ENCODE measurements at regions not wholly inside any gene's neighbourhood (a gene's known extent, or its start where the extent isn't known, plus 50 kb on each side); places are given as distances from the start of the nearest gene placed in this dataset.

- Histone ChIP-seq H3K27ac (ENCODE audit: insufficient read depth, low read length) (no peak overlapping the region), H4K5ac (ENCODE audit: low read depth, low read length) (no peak overlapping the region), H3K18ac (ENCODE audit: low read depth, low read length) (no peak overlapping the region), H3K9me3 (ENCODE audit: control insufficient read depth, insufficient read depth, low read length) (no peaks in the 10 kb centered on the region), H2AK5ac (ENCODE audit: low read depth, low read length) (no peak overlapping the region), H4K8ac (ENCODE audit: low read depth in 2 of 2, low read length in 2 of 2) (no peak overlapping the region), H4K91ac (ENCODE audit: insufficient read depth, low read depth, low read length) (no peak overlapping the region), H4K20me1 (ENCODE audit: insufficient read depth, low read length) (no peaks in the 10 kb centered on the region), H3K4me2 (ENCODE audit: low read depth, low read length) (no peak overlapping the region), H3K4ac (ENCODE audit: low read depth, low read length) (no peak overlapping the region), H2AFZ (replicated peaks; ENCODE audit: low read length, poor library complexity) (peak overlapping the region; percentile 58), H3K36me3 (ENCODE audit: control insufficient read depth, insufficient read depth, low read length) (no peaks in the 10 kb centered on the region), H3K79me1 (ENCODE audit: low read depth in 1 of 2, low read length in 2 of 2) (no peaks in the 10 kb centered on the region), H3K27me3 (ENCODE audit: control insufficient read depth, insufficient read depth, low read length) (no peaks in the 10 kb centered on the region), H3K4me1 (ENCODE audit: control insufficient read depth, insufficient read depth, low read length) (no peaks in the 10 kb centered on the region), H2BK20ac (ENCODE audit: low read depth, low read length) (no peak overlapping the region), H3K4me3 (ENCODE audit: insufficient read depth, low read depth, low read length) (no peak overlapping the region), H3K9me1 (ENCODE audit: insufficient read depth, low read length) (no peaks in the 10 kb centered on the region), H2AK9ac (replicated peaks; ENCODE audit: low read depth, low read length, poor library complexity) (no peak overlapping the region), H3K56ac (ENCODE audit: extremely low read depth, insufficient read depth, low read length) (no peak overlapping the region), H2BK120ac (ENCODE audit: low read depth, low read length) (no peak overlapping the region), H3K9ac (ENCODE audit: low read depth, low read length) (no peak overlapping the region), H3K14ac (replicated peaks; ENCODE audit: low read depth, low read length) (no peak overlapping the region), H3K23ac (ENCODE audit: low read depth, low read length) (no peak overlapping the region), H2BK5ac (ENCODE audit: low read depth, low read length, poor library complexity, severe bottlenecking) (no peak overlapping the region), H2BK15ac (ENCODE audit: low read depth, low read length) (no peak overlapping the region)
- ChIA-PET CTCF (no interaction called here), POLR2A (ENCODE audit: unreplicated experiment) (no interaction called here)
- intact Hi-C loops (cut with micrococcal nuclease) (no loop called here), dilution Hi-C loops (cut with HindIII; ENCODE audit: low sequenced_read_pairs, unreplicated experiment) (no loop called here), in situ Hi-C loops (cut with MboI; ENCODE audit: low sequenced_read_pairs) (loop anchor here (25.0 kb wide), 1 partner anchor 956 kb away; no protein-coding TSS in a partner anchor)
- no peak for DNase-seq
- no TSS peak for BruUV-seq (replicated peaks)
- TF ChIP-seq RCOR1 (IDR thresholded peaks at IDR 0.05; ENCODE audit: insufficient replicate concordance, low read length) (no peak), NFE2L2 (IDR thresholded peaks at IDR 0.05; ENCODE audit: low read depth, low read length) (no peak), CTCF (conservative IDR thresholded peaks at IDR 0.05; ENCODE audit: low read depth, low read length) (no peak), USF2 (IDR thresholded peaks at IDR 0.05; ENCODE audit: low read depth, low read length) (no peak), MAZ (IDR thresholded peaks at IDR 0.05; ENCODE audit: borderline replicate concordance, low read depth, low read length) (no peak), POLR2A (IDR thresholded peaks at IDR 0.05; ENCODE audit: low read depth, low read length) (no peak), SMC3 (IDR thresholded peaks at IDR 0.05; ENCODE audit: low read depth, low read length) (no peak), BHLHE40 (IDR thresholded peaks at IDR 0.05; ENCODE audit: low read depth, low read length) (no peak), FOS (IDR thresholded peaks at IDR 0.05; ENCODE audit: low read depth, low read length) (no peak), RAD21 (IDR thresholded peaks at IDR 0.05; ENCODE audit: low read length) (no peak)
- 33% methylated on average over 1 of the region's 4 CpGs; no CpG with 5 or more reads in 1 of the 2 experiments for WGBS, 2 experiments (ENCODE audit: extremely low coverage in 2 of 2, insufficient read length in 1 of 2)
- no peak for ATAC-seq (ENCODE audit: low read depth)
These were observed 82.6 kb upstream of the HNMT start for GRCh38 chr2:137881711-137882110.

All from IMR-90 (cell line).